MV-4-11 (cell line): ENCODE measurements at regions not wholly inside any gene's neighbourhood (a gene's known extent, or its start where the extent isn't known, plus 50 kb on each side); places are given as distances from the start of the nearest gene placed in this dataset.

ENCODE experiments used
- DNase-seq: peaks from one replicate; lab custom pipeline; 2025; lab: John Stamatoyannopoulos, UW

GRCh38 chr3:41148478-41148877 lies 50.8 kb upstream of the CTNNB1 start:
- peak; percentile 14 for DNase-seq

- DNase-seq = no peak
These were observed 50.4 kb upstream of the CTNNB1 start for GRCh38 chr3:41148901-41149300.
